Hematopoietic multipotent progenitor cell treated with erythropoietin and hydrocortisone succinate and interleukin-3 and kit ligand, for 6 days (in vitro differentiated cells): ENCODE measurements at regions not wholly inside any gene's neighbourhood (a gene's known extent, or its start where the extent isn't known, plus 50 kb on each side); places are given as distances from the start of the nearest gene placed in this dataset.
"Not testable (repeated sequence)": the region's sequence is repeated elsewhere in the genome, so short reads cannot be mapped to it uniquely, and the experiment has no call there.

Experiments
- DNase-seq: peaks from one replicate; pipeline ENCODE4 v3.0.0-alpha.2; 2015

GRCh38 chr10:2214805-2215204 is 477.5 kb upstream of the ADARB2 start:
- DNase-seq: no peak

GRCh38 chr10:2214092-2214491 is 476.8 kb upstream of the ADARB2 start:
- DNase-seq: no peak

- DNase-seq: no peak
Observed at GRCh38 chr10:2212244-2212834, 475.0 kb upstream of the ADARB2 start.

GRCh38 chr10:2210088-2210487 is 472.8 kb upstream of the ADARB2 start:
- no peak for DNase-seq

- DNase-seq: no peak
Observed at GRCh38 chr10:2208106-2208505, 470.8 kb upstream of the ADARB2 start.

- no peak for DNase-seq
Observed at GRCh38 chr10:2207246-2207922, 470.1 kb upstream of the ADARB2 start.

GRCh38 chr10:2205406-2205805 is 468.1 kb upstream of the ADARB2 start:
- no peak for DNase-seq

GRCh38 chr10:2202401-2202800 is 465.1 kb upstream of the ADARB2 start:
- DNase-seq: no peak

GRCh38 chr10:2201534-2202099 is 464.3 kb upstream of the ADARB2 start:
- DNase-seq: no peak

- no peak for DNase-seq
Observed at GRCh38 chr10:2197663-2198062, 460.3 kb upstream of the ADARB2 start.

- no peak for DNase-seq
Observed at GRCh38 chr10:2196272-2196671, 458.9 kb upstream of the ADARB2 start.

GRCh38 chr10:2189356-2189755 is 452.0 kb upstream of the ADARB2 start:
- DNase-seq: not testable (repeated sequence)

- no peak for DNase-seq
Observed at GRCh38 chr10:2188371-2188770, 451.0 kb upstream of the ADARB2 start.

- no peak for DNase-seq
Observed at GRCh38 chr10:2173327-2173726, 436.0 kb upstream of the ADARB2 start.

GRCh38 chr10:2165771-2166460 is 428.6 kb upstream of the ADARB2 start:
- no peak for DNase-seq

GRCh38 chr10:2150288-2150687 is 413.0 kb upstream of the ADARB2 start:
- DNase-seq: no peak

GRCh38 chr10:2145926-2146478 is 408.7 kb upstream of the ADARB2 start:
- DNase-seq: no peak

GRCh38 chr10:2145491-2145890 is 408.2 kb upstream of the ADARB2 start:
- no peak for DNase-seq

GRCh38 chr10:2144584-2144983 is 407.3 kb upstream of the ADARB2 start:
- DNase-seq: no peak

GRCh38 chr10:2143213-2143835 is 406.0 kb upstream of the ADARB2 start:
- no peak for DNase-seq

GRCh38 chr10:2139746-2140145 is 402.4 kb upstream of the ADARB2 start:
- no peak for DNase-seq

GRCh38 chr10:2137549-2138174 is 400.3 kb upstream of the ADARB2 start:
- DNase-seq: peak; percentile 33
